H1 (cell line): ENCODE measurements at regions not wholly inside any gene's neighbourhood (a gene's known extent, or its start where the extent isn't known, plus 50 kb on each side); places are given as distances from the start of the nearest gene placed in this dataset.

ENCODE experiments used
- CTCF ChIA-PET: fragments of 300-600 bp; sonication (Branson Sonifier 250); formaldehyde crosslinking; loops from one replicate; lab custom pipeline; 2021; ENCODE audit not compliant: partially characterized antibody; lab: Charles Lee
- POLR2A ChIA-PET: fragments of 300-600 bp; sonication (Branson Sonifier 250); formaldehyde crosslinking; loops from one replicate; lab custom pipeline; 2021; ENCODE audit warnings: inconsistent platforms; ENCODE audit not compliant: partially characterized antibody; lab: Charles Lee
- DNase-seq, 2 experiments: peaks; one replicate each; pipeline versions ENCODE4 v3.0.0 to v3.0.0-alpha.2; 2010 to 2022; ENCODE audit warnings: low spot score in 2 of 2, low read depth in 1 of 2, mixed read lengths in 1 of 2
- FAIRE-seq: peaks from 2 replicates; lab custom pipeline; 2011; peaks lifted over from hg19 to GRCh38; lab: Jason Lieb, UNC
- H2AFZ ChIP-seq: 2 replicates; pipeline ENCODE4 v1.8.1; 2012; ENCODE audit warnings: low read length, inconsistent platforms
- H2AK5ac ChIP-seq: 2 replicates; pipeline ENCODE4 v1.6.1; 2013; ENCODE audit warnings: low read depth, low read length
- H2BK120ac ChIP-seq: replicated peaks from 2 replicates; pipeline ENCODE3; 2013; ENCODE audit warnings: low read depth, low read length, inconsistent platforms
- H2BK12ac ChIP-seq: 2 replicates; pipeline ENCODE4 v1.6.1; 2013; ENCODE audit warnings: low read depth, low read length
- H2BK15ac ChIP-seq: 2 replicates; pipeline ENCODE4 v1.6.1; 2013; ENCODE audit warnings: low read length
- H2BK20ac ChIP-seq: 2 replicates; pipeline ENCODE4 v1.6.1; 2013; ENCODE audit warnings: low read length
- H2BK5ac ChIP-seq: 2 replicates; pipeline ENCODE4 v1.6.1; 2013; ENCODE audit warnings: low read depth, low read length
- H3K14ac ChIP-seq: 2 replicates; pipeline ENCODE4 v1.6.1; 2013; ENCODE audit warnings: inconsistent platforms; ENCODE audit not compliant: insufficient read length
- H3K18ac ChIP-seq: 2 replicates; pipeline ENCODE4 v1.6.1; 2013; ENCODE audit warnings: low read length; ENCODE audit errors: extremely low read depth
- H3K23ac ChIP-seq: 2 replicates; pipeline ENCODE4 v1.6.1; 2013; ENCODE audit warnings: inconsistent platforms; ENCODE audit not compliant: insufficient read length
- H3K23me2 ChIP-seq: 2 replicates; pipeline ENCODE4 v1.6.1; 2013; ENCODE audit warnings: low read depth, low read length
- H3K27ac ChIP-seq: 2 replicates; pipeline ENCODE4 v1.6.1; 2011; ENCODE audit warnings: low read depth, low read length, inconsistent platforms
- H3K27me3 ChIP-seq, 4 experiments: replicated peaks in 1 of 4; 1 replicate in 1 of 4; 2 replicates in 3 of 4; pipeline versions ENCODE4 v1.6.1 to v1.8.1; 2011 to 2013; ENCODE audit warnings: low read length in 3 of 4, mild to moderate bottlenecking in 3 of 4, inconsistent platforms in 2 of 4, mixed read lengths in 2 of 4, moderate library complexity in 1 of 4; ENCODE audit not compliant: control insufficient read depth in 3 of 4, insufficient read depth in 3 of 4; ENCODE audit errors: extremely low read depth in 1 of 4
- H3K36me3 ChIP-seq, 4 experiments: 2 replicates each; pipeline versions ENCODE4 v1.6.1 to v1.8.1; 2011 to 2013; ENCODE audit warnings: mild to moderate bottlenecking in 4 of 4, low read length in 3 of 4, moderate library complexity in 2 of 4, control low read depth in 1 of 4, inconsistent platforms in 1 of 4; ENCODE audit not compliant: insufficient read depth in 4 of 4, control insufficient read depth in 2 of 4
- H3K4ac ChIP-seq: replicated peaks from 2 replicates; pipeline ENCODE3; 2013; ENCODE audit warnings: low read length, low read depth, mixed read lengths, inconsistent platforms; ENCODE audit not compliant: insufficient read length
- H3K4me1 ChIP-seq, 4 experiments: replicated peaks in 1 of 4; 1 replicate in 1 of 4; 2 replicates in 3 of 4; pipeline versions ENCODE4 v1.6.1 to v1.8.1; 2011 to 2013; ENCODE audit warnings: low read length in 3 of 4, inconsistent platforms in 2 of 4, mixed read lengths in 1 of 4; ENCODE audit not compliant: insufficient read depth in 4 of 4, control insufficient read depth in 3 of 4
- H3K4me2 ChIP-seq, 2 experiments: 2 replicates each; pipeline versions ENCODE4 v1.6.1 to v1.8.1; 2011 to 2013; ENCODE audit warnings: low read depth in 2 of 2, low read length in 2 of 2, control low read depth in 1 of 2, inconsistent platforms in 1 of 2, mild to moderate bottlenecking in 1 of 2; ENCODE audit not compliant: insufficient read depth in 1 of 2
- H3K4me3 ChIP-seq, 4 experiments: fragments of 200-600, 300-600 bp in 1 of 4; sonication (generic), shearing (Covaris generic), sonication (Bioruptor Twin) in 1 of 4; 2 replicates each; pipeline versions ENCODE4 v1.5.1 to v1.8.1; 2011 to 2016; ENCODE audit warnings: low read length in 4 of 4, low read depth in 3 of 4, control low read depth in 2 of 4, inconsistent platforms in 2 of 4, mild to moderate bottlenecking in 2 of 4, mixed read lengths in 1 of 4, moderate library complexity in 1 of 4; ENCODE audit not compliant: insufficient read depth in 2 of 4; ENCODE audit errors: extremely low read depth in 1 of 4
- H3K56ac ChIP-seq: replicated peaks from 2 replicates; pipeline ENCODE3; 2013; ENCODE audit warnings: low read depth, mild to moderate bottlenecking, mixed read lengths, low read length, inconsistent platforms; ENCODE audit not compliant: insufficient read length
- H3K79me1 ChIP-seq: 2 replicates; pipeline ENCODE4 v1.6.1; 2013; ENCODE audit warnings: low read depth, low read length, control low read depth
- H3K79me2 ChIP-seq, 2 experiments: 2 replicates each; pipeline versions ENCODE4 v1.6.1 to v1.8.1; 2012 to 2013; ENCODE audit warnings: low read length in 2 of 2, mild to moderate bottlenecking in 2 of 2, inconsistent platforms in 1 of 2; ENCODE audit not compliant: insufficient read depth in 2 of 2, control insufficient read depth in 1 of 2
- H3K9ac ChIP-seq, 4 experiments: replicated peaks in 1 of 4; 1 replicate in 1 of 4; 2 replicates in 3 of 4; pipeline versions ENCODE4 v1.6.1 to v1.8.1; 2011 to 2013; ENCODE audit warnings: low read depth in 3 of 4, low read length in 3 of 4, control low read depth in 2 of 4, mild to moderate bottlenecking in 2 of 4, moderate library complexity in 2 of 4, inconsistent platforms in 1 of 4; ENCODE audit errors: extremely low read depth in 1 of 4
- H3K9me3 ChIP-seq, 2 experiments: 2 replicates each; pipeline versions ENCODE4 v1.6.1 to v1.8.1; 2012 to 2013; ENCODE audit warnings: mild to moderate bottlenecking in 2 of 2, moderate library complexity in 2 of 2, control low read depth in 1 of 2, inconsistent platforms in 1 of 2, low read depth in 1 of 2, low read length in 1 of 2, mixed read lengths in 1 of 2; ENCODE audit not compliant: insufficient read depth in 2 of 2
- H4K20me1 ChIP-seq, 2 experiments: replicated peaks in 1 of 2; 2 replicates each; pipeline versions ENCODE3 to v1.8.1; 2011 to 2013; ENCODE audit warnings: inconsistent platforms in 2 of 2, low read length in 2 of 2, mild to moderate bottlenecking in 1 of 2; ENCODE audit not compliant: insufficient read depth in 2 of 2, control insufficient read depth in 1 of 2
- H4K5ac ChIP-seq: 2 replicates; pipeline ENCODE4 v1.6.1; 2013; ENCODE audit warnings: low read length, low read depth, mixed read lengths, inconsistent platforms; ENCODE audit not compliant: insufficient read length
- H4K8ac ChIP-seq: 2 replicates; pipeline ENCODE4 v1.8.0; 2013; ENCODE audit warnings: mild to moderate bottlenecking, moderate library complexity, low read length, inconsistent platforms; ENCODE audit not compliant: insufficient read depth; ENCODE audit errors: extremely low read depth
- H4K91ac ChIP-seq: replicated peaks from 2 replicates; pipeline ENCODE3; 2013; ENCODE audit warnings: low read length, mixed read lengths, inconsistent platforms; ENCODE audit not compliant: insufficient read length
- CHD2 ChIP-seq: IDR thresholded peaks from 2 replicates; pipeline ENCODE4 v1.6.1; 2012; ENCODE audit warnings: low read length, improper control_type of control experiment
- GABPA ChIP-seq: IDR thresholded peaks from 2 replicates; pipeline ENCODE4 v1.6.1; 2011; ENCODE audit warnings: mild to moderate bottlenecking, low read length, moderate library complexity, borderline replicate concordance; ENCODE audit not compliant: insufficient read depth
- NANOG ChIP-seq: IDR thresholded peaks from 2 replicates; pipeline ENCODE4 v1.6.1; 2011; ENCODE audit warnings: low read length, low read depth, mild to moderate bottlenecking, inconsistent platforms; ENCODE audit not compliant: insufficient read depth, poor library complexity, severe bottlenecking
- PHF8 ChIP-seq: fragments of 200-600 bp; sonication (generic); conservative IDR thresholded peaks from 2 replicates; pipeline ENCODE4 v1.7.1; 2012; ENCODE audit warnings: low read depth, mild to moderate bottlenecking, inconsistent platforms, low read length, moderate library complexity
- WGBS, 2 experiments: shearing (Covaris generic) in 1 of 2; methylation state at CpG; one replicate each; pipeline versions ENCODE4 v1.1.6 to v1.1.7; 2013 to 2015; ENCODE audit warnings: low lambda C conversion rate in 2 of 2, mixed read lengths in 2 of 2, inconsistent platforms in 1 of 2, low coverage in 1 of 2, missing lambda C conversion rate in 1 of 2; ENCODE audit not compliant: insufficient replicate concordance in 2 of 2, insufficient coverage in 1 of 2, insufficient read length in 1 of 2; ENCODE audit errors: extremely low coverage in 1 of 2, missing lambda C conversion rate in 1 of 2; 5-methylcytosine and 5-hydroxymethylcytosine counted together
- TF ChIP-seq, protein P1 (sequence below), 3 experiments: IDR thresholded peaks; 1 replicate in 2 of 3; 2 replicates in 1 of 3; pipeline versions ENCODE4 v1.5.1 to v1.6.1; 2011; ENCODE audit warnings: low read length in 3 of 3, mild to moderate bottlenecking in 3 of 3, inconsistent platforms in 2 of 3, low read depth in 1 of 3, moderate library complexity in 1 of 3; ENCODE audit not compliant: insufficient read depth in 1 of 3; ENCODE audit errors: control extremely low read depth in 1 of 3

DNA sequence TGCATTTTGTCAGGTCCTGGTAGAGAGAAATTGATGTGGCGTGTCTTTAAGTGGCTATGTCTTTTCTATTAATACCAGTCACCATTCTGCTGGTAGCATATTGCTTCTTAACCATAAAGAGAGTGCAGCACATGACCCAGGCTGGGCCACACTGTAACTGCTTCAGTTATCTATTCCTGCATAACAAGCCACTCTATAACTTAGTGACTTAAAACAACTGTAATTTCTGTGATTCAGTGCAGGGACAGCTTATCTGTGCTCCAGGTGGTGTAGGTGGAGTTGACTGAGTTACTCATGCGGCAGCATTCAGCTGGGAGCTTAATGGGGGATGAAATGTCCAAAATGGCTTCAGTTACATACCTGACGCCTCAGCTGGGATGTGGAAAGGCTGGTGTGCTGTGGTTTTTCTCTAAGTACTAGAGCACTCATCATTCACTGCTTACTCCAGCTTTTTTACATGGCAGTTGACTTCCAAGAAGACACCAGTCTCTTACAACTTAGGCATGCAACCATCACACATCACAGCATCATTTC lies 742.4 kb downstream of the SATB2 start:
- FAIRE-seq (no peak), DNase-seq (no peak)
- Histone ChIP-seq H3K23me2 (no peaks in the 10 kb centered on the region), H2BK5ac (no peak overlapping the region), H4K91ac (no peak overlapping the region), H3K4me3 (no peak overlapping the region), H4K8ac (no peak overlapping the region), H3K79me1 (no peaks in the 10 kb centered on the region), H2BK120ac (no peak overlapping the region), H3K36me3 (no peaks in the 10 kb centered on the region), H3K4me2 (no peak overlapping the region), H3K9ac (no peak overlapping the region), H4K5ac (no peak overlapping the region), H3K18ac (no peak overlapping the region), H3K4ac (no peak overlapping the region), H4K20me1 (no peaks in the 10 kb centered on the region), H3K9me3 (no peaks in the 10 kb centered on the region), H3K23ac (no peak overlapping the region), H3K4me1 (no peaks in the 10 kb centered on the region), H2AK5ac (no peak overlapping the region), H3K79me2 (no peaks in the 10 kb centered on the region), H3K27me3 (no peaks in the 10 kb centered on the region), H2AFZ (peak overlapping the region; percentile 72), H3K56ac (no peak overlapping the region), H3K14ac (no peak overlapping the region), H3K27ac (no peak overlapping the region), H2BK20ac (no peak overlapping the region), H2BK15ac (no peak overlapping the region), H2BK12ac (no peak overlapping the region)
- ChIA-PET CTCF (interaction anchor here (1.4 to 1.7 kb wide), 2 partner anchors 341 to 774 kb away, joined by 3 to 5 read pairs; no protein-coding TSS in a partner anchor), POLR2A (no interaction called here)
- 93% methylated on average over 3 of the region's 3 CpGs; no CpG with 5 or more reads in 1 of the 2 experiments for WGBS, 2 experiments
- TF ChIP-seq GABPA (no peak), CHD2 (no peak), NANOG (no peak), PHF8 (no peak)
- TF ChIP-seq, protein P1, sequence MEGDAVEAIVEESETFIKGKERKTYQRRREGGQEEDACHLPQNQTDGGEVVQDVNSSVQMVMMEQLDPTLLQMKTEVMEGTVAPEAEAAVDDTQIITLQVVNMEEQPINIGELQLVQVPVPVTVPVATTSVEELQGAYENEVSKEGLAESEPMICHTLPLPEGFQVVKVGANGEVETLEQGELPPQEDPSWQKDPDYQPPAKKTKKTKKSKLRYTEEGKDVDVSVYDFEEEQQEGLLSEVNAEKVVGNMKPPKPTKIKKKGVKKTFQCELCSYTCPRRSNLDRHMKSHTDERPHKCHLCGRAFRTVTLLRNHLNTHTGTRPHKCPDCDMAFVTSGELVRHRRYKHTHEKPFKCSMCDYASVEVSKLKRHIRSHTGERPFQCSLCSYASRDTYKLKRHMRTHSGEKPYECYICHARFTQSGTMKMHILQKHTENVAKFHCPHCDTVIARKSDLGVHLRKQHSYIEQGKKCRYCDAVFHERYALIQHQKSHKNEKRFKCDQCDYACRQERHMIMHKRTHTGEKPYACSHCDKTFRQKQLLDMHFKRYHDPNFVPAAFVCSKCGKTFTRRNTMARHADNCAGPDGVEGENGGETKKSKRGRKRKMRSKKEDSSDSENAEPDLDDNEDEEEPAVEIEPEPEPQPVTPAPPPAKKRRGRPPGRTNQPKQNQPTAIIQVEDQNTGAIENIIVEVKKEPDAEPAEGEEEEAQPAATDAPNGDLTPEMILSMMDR (IDR thresholded peaks at IDR 0.05; ENCODE audit: control extremely low read depth in 1 of 3, insufficient read depth in 1 of 3, low read depth in 1 of 3, low read length in 3 of 3): no peak
